Mesendoderm (in vitro differentiated cells): ENCODE measurements at regions not wholly inside any gene's neighbourhood (a gene's known extent, or its start where the extent isn't known, plus 50 kb on each side); places are given as distances from the start of the nearest gene placed in this dataset.

ENCODE experiments used
- DNase-seq: peaks from one replicate; pipeline ENCODE4 v3.0.0; 2013
- H2AK5ac ChIP-seq: 2 replicates; pipeline ENCODE4 v1.6.1; 2013; ENCODE audit warnings: low read length, inconsistent platforms
- H2BK120ac ChIP-seq: 2 replicates; pipeline ENCODE4 v1.6.1; 2013; ENCODE audit warnings: low read depth, mild to moderate bottlenecking, low read length, moderate library complexity, mixed read lengths
- H2BK15ac ChIP-seq: replicated peaks from 2 replicates; pipeline ENCODE4 v1.6.1; 2013; ENCODE audit warnings: low read depth, mild to moderate bottlenecking, moderate library complexity
- H2BK5ac ChIP-seq: 2 replicates; pipeline ENCODE4 v1.6.1; 2013; ENCODE audit warnings: low read length, inconsistent platforms
- H3K18ac ChIP-seq: 2 replicates; pipeline ENCODE4 v1.6.1; 2013; ENCODE audit warnings: mild to moderate bottlenecking, low read length, mixed read lengths
- H3K23ac ChIP-seq: one replicate; pipeline ENCODE4 v1.6.1; 2013; ENCODE audit warnings: low read length
- H3K27ac ChIP-seq: 2 replicates; pipeline ENCODE4 v1.5.1; 2013; ENCODE audit warnings: low read depth, mild to moderate bottlenecking, inconsistent platforms, low read length, moderate library complexity
- H3K27me3 ChIP-seq: 2 replicates; pipeline ENCODE4 v1.6.1; 2013; ENCODE audit warnings: low read length, control low read depth, mild to moderate bottlenecking, inconsistent platforms; ENCODE audit not compliant: insufficient read depth, poor library complexity
- H3K36me3 ChIP-seq: 2 replicates; pipeline ENCODE4 v1.6.1; 2013; ENCODE audit warnings: low read length, inconsistent platforms; ENCODE audit not compliant: control insufficient read depth, insufficient read depth
- H3K4ac ChIP-seq: one replicate; pipeline ENCODE4 v1.6.1; 2013; ENCODE audit warnings: low read depth, mild to moderate bottlenecking, low read length, moderate library complexity
- H3K4me1 ChIP-seq: 2 replicates; pipeline ENCODE4 v1.6.1; 2013; ENCODE audit warnings: low read depth, low read length, inconsistent platforms; ENCODE audit not compliant: control insufficient read depth
- H3K4me2 ChIP-seq: 2 replicates; pipeline ENCODE4 v1.6.1; 2013; ENCODE audit warnings: low read length
- H3K4me3 ChIP-seq: 2 replicates; pipeline ENCODE4 v1.5.1; 2013; ENCODE audit warnings: mild to moderate bottlenecking, low read length
- H3K56ac ChIP-seq: one replicate; pipeline ENCODE4 v1.6.1; 2013; ENCODE audit warnings: low read length
- H3K79me1 ChIP-seq: 2 replicates; pipeline ENCODE4 v1.6.1; 2013; ENCODE audit warnings: low read length, inconsistent platforms
- H3K79me2 ChIP-seq: 2 replicates; pipeline ENCODE4 v1.6.1; 2013; ENCODE audit warnings: mild to moderate bottlenecking, low read length; ENCODE audit not compliant: control insufficient read depth, insufficient read depth
- H3K9ac ChIP-seq: 2 replicates; pipeline ENCODE4 v1.6.1; 2013; ENCODE audit warnings: low read length, inconsistent platforms
- H4K5ac ChIP-seq: one replicate; pipeline ENCODE4 v1.6.1; 2013; ENCODE audit warnings: low read length
- H4K8ac ChIP-seq: one replicate; pipeline ENCODE4 v1.6.1; 2013; ENCODE audit warnings: low read depth, mild to moderate bottlenecking, control low read depth, low read length, moderate library complexity
- WGBS: extraction: QIAGEN DNeasy Blood & Tissue Kit; methylation state at CpG from one replicate; pipeline ENCODE4 v1.1.7; 2013; ENCODE audit warnings: low lambda C conversion rate, missing lambda C conversion rate; ENCODE audit not compliant: insufficient coverage; ENCODE audit errors: extremely low coverage; 5-methylcytosine and 5-hydroxymethylcytosine counted together

DNA sequence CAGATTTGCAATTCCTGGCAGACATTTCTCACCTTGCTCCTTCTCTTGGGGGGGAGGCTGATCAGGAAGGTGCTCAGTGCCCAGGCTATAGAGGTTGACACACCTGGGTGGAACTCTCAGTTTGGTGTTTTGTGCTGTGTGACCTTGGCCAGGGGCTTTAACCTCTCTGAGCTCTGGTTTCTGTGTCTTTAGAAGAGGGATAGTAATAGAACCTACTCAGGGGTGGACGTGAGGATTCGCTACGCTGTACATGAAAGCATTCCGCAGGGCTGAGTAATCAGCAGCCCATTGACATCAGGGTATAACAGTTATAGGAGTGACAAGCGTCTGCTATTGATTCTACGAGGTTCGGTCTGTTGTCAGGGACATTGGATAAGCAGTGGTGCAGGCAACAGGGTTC, 98.1 kb downstream of the PHETA1 start:
- Histone ChIP-seq H3K79me2 (no peaks in the 10 kb centered on the region), H3K9ac (no peak overlapping the region), H3K27me3 (no peaks in the 10 kb centered on the region), H3K36me3 (no peaks in the 10 kb centered on the region), H2AK5ac (no peak overlapping the region), H2BK5ac (no peak overlapping the region), H4K8ac (no peak overlapping the region), H4K5ac (no peak overlapping the region), H3K23ac (no peak overlapping the region), H3K4me3 (no peak overlapping the region), H3K18ac (no peak overlapping the region), H3K27ac (no peak overlapping the region), H2BK120ac (no peak overlapping the region), H3K4me1 (no peaks in the 10 kb centered on the region), H3K79me1 (no peaks in the 10 kb centered on the region), H3K56ac (no peak overlapping the region), H2BK15ac (no peak overlapping the region), H3K4ac (no peak overlapping the region), H3K4me2 (no peak overlapping the region)
- peak; percentile 77 for DNase-seq
- WGBS = no CpG with 5 or more reads among the region's 7 CpGs

DNA sequence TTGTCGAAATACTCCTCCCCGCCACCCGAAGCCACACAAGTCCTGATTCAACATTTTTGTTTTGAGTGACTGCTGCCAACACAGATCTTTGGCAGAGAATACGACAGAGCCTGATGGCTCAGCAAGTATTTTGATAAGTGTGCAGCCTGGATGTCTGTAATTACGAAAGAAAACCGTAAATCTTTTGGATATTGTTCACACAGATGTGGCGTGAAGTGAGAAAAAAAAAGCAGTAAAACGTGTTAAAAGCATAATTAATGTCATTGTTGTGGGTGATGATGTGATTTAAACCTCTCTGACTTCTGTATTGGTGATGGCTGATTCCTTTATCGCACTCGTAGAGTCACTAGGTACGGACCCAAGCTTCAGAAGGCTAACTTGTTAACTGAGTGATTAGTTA, 98.7 kb downstream of the PHETA1 start:
- Histone ChIP-seq H3K56ac (no peak overlapping the region), H3K18ac (no peak overlapping the region), H3K36me3 (no peaks in the 10 kb centered on the region), H3K27ac (no peak overlapping the region), H3K4me1 (no peaks in the 10 kb centered on the region), H2BK120ac (no peak overlapping the region), H2AK5ac (no peak overlapping the region), H2BK15ac (no peak overlapping the region), H2BK5ac (no peak overlapping the region), H3K23ac (no peak overlapping the region), H4K8ac (no peak overlapping the region), H3K79me1 (no peaks in the 10 kb centered on the region), H3K4ac (no peak overlapping the region), H3K27me3 (no peaks in the 10 kb centered on the region), H3K79me2 (no peaks in the 10 kb centered on the region), H3K4me2 (no peak overlapping the region), H3K4me3 (no peak overlapping the region), H3K9ac (no peak overlapping the region), H4K5ac (no peak overlapping the region)
- DNase-seq = no peak
- no CpG with 5 or more reads among the region's 11 CpGs for WGBS

DNA sequence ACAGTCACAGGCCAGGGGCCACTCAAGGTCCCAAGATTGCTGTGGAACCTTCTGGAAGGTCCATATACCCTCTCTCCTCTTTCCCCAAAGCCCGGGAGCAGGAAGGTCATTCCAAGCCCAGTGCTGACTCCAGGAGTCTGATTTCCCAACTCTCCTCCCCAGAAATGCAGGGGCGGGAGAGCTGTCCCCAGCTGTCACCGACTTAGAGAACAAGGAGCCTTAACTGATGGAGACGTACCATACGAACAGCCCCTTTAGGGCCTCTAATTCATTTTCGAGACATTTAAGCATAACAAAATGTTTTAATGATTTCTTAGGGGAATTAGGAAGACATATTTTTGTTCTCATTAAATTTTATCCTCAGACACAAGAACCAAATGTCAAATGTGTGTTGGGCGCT, 99.2 kb downstream of the PHETA1 start:
- Histone ChIP-seq H3K23ac (no peak overlapping the region), H3K9ac (no peak overlapping the region), H3K27me3 (no peaks in the 10 kb centered on the region), H2BK120ac (no peak overlapping the region), H3K27ac (no peak overlapping the region), H3K79me1 (no peaks in the 10 kb centered on the region), H3K4me1 (no peaks in the 10 kb centered on the region), H4K5ac (no peak overlapping the region), H3K56ac (no peak overlapping the region), H2BK15ac (no peak overlapping the region), H2BK5ac (no peak overlapping the region), H3K4me3 (no peak overlapping the region), H3K4ac (no peak overlapping the region), H3K79me2 (no peaks in the 10 kb centered on the region), H4K8ac (no peak overlapping the region), H3K4me2 (no peak overlapping the region), H2AK5ac (no peak overlapping the region), H3K36me3 (no peaks in the 10 kb centered on the region), H3K18ac (no peak overlapping the region)
- WGBS = no CpG with 5 or more reads among the region's 7 CpGs
- DNase-seq = no peak

DNA sequence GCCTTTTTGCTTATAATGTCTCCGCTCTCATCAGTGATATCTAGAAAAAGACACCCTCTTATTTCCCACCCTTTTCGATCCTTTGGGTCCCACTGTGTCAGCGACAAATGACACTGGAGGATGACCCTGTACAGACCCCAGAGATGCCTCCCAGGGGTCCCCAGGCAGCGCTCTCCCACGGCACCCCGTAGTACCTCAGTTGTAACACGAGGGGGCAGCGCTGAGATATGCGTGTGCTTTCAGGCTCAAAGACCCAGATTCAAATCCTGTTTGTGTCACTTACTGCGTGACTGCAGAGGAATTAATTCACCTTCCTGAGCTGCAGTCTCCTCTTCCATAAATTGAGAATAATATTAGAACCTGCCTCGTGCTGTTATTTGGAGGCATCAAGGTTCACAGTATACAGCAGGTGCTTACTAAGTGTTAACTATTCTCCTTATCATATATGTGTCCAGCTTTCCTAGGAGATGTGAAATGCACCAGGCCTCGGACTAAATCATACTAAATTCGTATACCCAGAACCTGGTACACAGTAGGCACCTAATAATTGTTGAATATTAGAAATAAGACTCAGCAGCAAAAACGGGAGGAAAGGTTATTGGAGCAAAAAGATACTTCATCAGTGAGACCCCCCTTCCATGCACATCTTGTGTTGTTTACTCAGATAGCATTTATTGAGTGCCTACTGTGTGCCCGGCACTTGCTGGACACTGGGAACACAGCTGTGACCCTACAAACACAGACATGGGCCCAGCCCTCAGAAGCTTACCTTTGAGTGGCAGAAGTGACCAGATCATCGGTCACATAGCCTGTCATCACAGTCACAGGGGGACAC, 99.9 kb downstream of the PHETA1 start:
- no peak overlapping the region for H3K4me2 ChIP-seq
- H3K4me1 ChIP-seq = no peaks in the 10 kb centered on the region
- H2BK120ac ChIP-seq = no peak overlapping the region
- H3K4ac ChIP-seq = no peak overlapping the region
- peak; percentile 43 for DNase-seq
- no peak overlapping the region for H3K9ac ChIP-seq
- no peak overlapping the region for H2BK5ac ChIP-seq
- no peak overlapping the region for H3K56ac ChIP-seq
- H4K5ac ChIP-seq = no peak overlapping the region
- no peaks in the 10 kb centered on the region for H3K27me3 ChIP-seq
- no peaks in the 10 kb centered on the region for H3K79me1 ChIP-seq
- H3K18ac ChIP-seq = no peak overlapping the region
- no peak overlapping the region for H3K27ac ChIP-seq
- H2BK15ac ChIP-seq = no peak overlapping the region
- H2AK5ac ChIP-seq = no peak overlapping the region
- no peaks in the 10 kb centered on the region for H3K79me2 ChIP-seq
- H3K23ac ChIP-seq = no peak overlapping the region
- no peak overlapping the region for H3K4me3 ChIP-seq
- no CpG with 5 or more reads among the region's 16 CpGs for WGBS
- no peaks in the 10 kb centered on the region for H3K36me3 ChIP-seq
- no peak overlapping the region for H4K8ac ChIP-seq

DNA sequence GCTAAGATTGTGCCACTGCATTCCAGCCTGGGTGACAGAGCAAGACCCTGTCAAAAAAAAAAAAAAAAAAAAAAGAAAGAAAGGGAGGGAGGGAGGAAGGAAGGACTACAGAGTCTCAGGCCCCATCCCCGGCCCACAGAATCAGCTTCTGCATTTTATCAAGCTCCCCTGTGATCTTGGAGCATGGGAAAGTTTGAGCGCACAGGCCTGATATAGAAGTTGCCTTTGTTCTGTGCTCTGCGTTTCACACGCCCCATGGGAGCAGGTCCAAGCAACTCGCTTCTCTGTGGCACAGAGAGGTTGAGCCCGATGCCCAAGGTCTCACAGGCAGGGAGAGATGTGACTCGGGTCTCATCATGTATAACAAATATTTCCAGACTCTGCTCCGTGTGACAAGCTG, 101.8 kb downstream of the PHETA1 start:
- H3K18ac ChIP-seq = no peak overlapping the region
- no peak overlapping the region for H2BK120ac ChIP-seq
- WGBS = no CpG with 5 or more reads among the region's 8 CpGs
- H3K79me1 ChIP-seq = no peaks in the 10 kb centered on the region
- no peak overlapping the region for H4K8ac ChIP-seq
- H3K79me2 ChIP-seq = no peaks in the 10 kb centered on the region
- no peak overlapping the region for H3K4ac ChIP-seq
- no peak for DNase-seq
- H3K4me1 ChIP-seq = no peaks in the 10 kb centered on the region
- no peak overlapping the region for H3K23ac ChIP-seq
- no peak overlapping the region for H3K4me3 ChIP-seq
- H3K9ac ChIP-seq = no peak overlapping the region
- no peak overlapping the region for H3K27ac ChIP-seq
- H2BK5ac ChIP-seq = no peak overlapping the region
- H2BK15ac ChIP-seq = no peak overlapping the region
- no peak overlapping the region for H2AK5ac ChIP-seq
- no peak overlapping the region for H4K5ac ChIP-seq
- no peaks in the 10 kb centered on the region for H3K27me3 ChIP-seq
- no peak overlapping the region for H3K4me2 ChIP-seq
- H3K36me3 ChIP-seq = no peaks in the 10 kb centered on the region
- H3K56ac ChIP-seq = no peak overlapping the region
